C4-2B (cell line): ENCODE measurements at regions not wholly inside any gene's neighbourhood (a gene's known extent, or its start where the extent isn't known, plus 50 kb on each side); places are given as distances from the start of the nearest gene placed in this dataset.

Experiments used
- ZFX ChIP-seq: fragments of 450-650 bp; IDR thresholded peaks from 2 replicates; pipeline ENCODE4 v1.6.1; 2017
- TF ChIP-seq, protein P1 (sequence below): fragments of 450-650 bp; conservative IDR thresholded peaks from 2 replicates; pipeline ENCODE4 v1.5.1; 2017; ENCODE audit warnings: mild to moderate bottlenecking

DNA sequence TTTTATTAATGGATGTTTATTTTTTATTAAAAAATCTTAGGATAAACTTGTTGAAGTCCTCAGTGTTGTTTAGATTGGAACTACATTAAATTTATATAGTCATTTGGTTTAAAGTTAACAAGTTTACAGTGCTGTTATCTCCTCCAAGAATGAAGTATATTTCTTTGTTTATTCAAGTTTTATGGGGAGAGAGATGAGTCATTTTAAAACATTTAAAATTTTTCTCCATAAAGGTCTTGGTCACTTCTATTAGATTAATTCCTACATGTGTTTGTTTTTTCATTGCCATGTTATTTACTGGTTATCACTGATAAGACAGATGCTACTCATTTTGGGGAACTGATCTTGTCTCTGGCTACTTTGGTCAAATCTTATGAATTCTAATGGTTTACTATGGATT lies 429.6 kb downstream of the METTL15 start:
- TF ChIP-seq, protein P1, sequence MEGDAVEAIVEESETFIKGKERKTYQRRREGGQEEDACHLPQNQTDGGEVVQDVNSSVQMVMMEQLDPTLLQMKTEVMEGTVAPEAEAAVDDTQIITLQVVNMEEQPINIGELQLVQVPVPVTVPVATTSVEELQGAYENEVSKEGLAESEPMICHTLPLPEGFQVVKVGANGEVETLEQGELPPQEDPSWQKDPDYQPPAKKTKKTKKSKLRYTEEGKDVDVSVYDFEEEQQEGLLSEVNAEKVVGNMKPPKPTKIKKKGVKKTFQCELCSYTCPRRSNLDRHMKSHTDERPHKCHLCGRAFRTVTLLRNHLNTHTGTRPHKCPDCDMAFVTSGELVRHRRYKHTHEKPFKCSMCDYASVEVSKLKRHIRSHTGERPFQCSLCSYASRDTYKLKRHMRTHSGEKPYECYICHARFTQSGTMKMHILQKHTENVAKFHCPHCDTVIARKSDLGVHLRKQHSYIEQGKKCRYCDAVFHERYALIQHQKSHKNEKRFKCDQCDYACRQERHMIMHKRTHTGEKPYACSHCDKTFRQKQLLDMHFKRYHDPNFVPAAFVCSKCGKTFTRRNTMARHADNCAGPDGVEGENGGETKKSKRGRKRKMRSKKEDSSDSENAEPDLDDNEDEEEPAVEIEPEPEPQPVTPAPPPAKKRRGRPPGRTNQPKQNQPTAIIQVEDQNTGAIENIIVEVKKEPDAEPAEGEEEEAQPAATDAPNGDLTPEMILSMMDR: no peak
- no peak for TF ChIP-seq ZFX
